Stimulated activated CD4-positive, alpha-beta T cell treated with anti-CD3 and anti-CD28 coated beads, Interleukin-1b, Interleukin-23, amount 100 ng/mL, for 24 hours (primary cell): ENCODE measurements at regions not wholly inside any gene's neighbourhood (a gene's known extent, or its start where the extent isn't known, plus 50 kb on each side); places are given as distances from the start of the nearest gene placed in this dataset.

ENCODE experiments used
- DNase-seq, 4 experiments: peaks; one replicate each; pipeline ENCODE4 v3.0.0-alpha.2; 2020; ENCODE audit warnings: low read depth in 4 of 4, low spot score in 1 of 4

- no peak for DNase-seq
These were observed 1326.0 kb upstream of the FLRT2 start for GRCh38 chr14:84203896-84204295.

- DNase-seq = no peak
These were observed 1321.5 kb upstream of the FLRT2 start for GRCh38 chr14:84208451-84208850.

GRCh38 chr14:84209031-84209430 is 1320.9 kb upstream of the FLRT2 start:
- no peak for DNase-seq

GRCh38 chr14:84217066-84217465 is 1312.9 kb upstream of the FLRT2 start:
- DNase-seq = no peak

GRCh38 chr14:84225268-84225667 is 1304.7 kb upstream of the FLRT2 start:
- no peak for DNase-seq

GRCh38 chr14:84228702-84229101 is 1301.2 kb upstream of the FLRT2 start:
- no peak for DNase-seq

GRCh38 chr14:84234281-84234680 is 1295.7 kb upstream of the FLRT2 start:
- no peak for DNase-seq

- no peak for DNase-seq
These were observed 1293.7 kb upstream of the FLRT2 start for GRCh38 chr14:84236290-84236689.

- DNase-seq = no peak
These were observed 1292.1 kb upstream of the FLRT2 start for GRCh38 chr14:84237881-84238280.

GRCh38 chr14:84247693-84248092 is 1282.3 kb upstream of the FLRT2 start:
- no peak for DNase-seq

- no peak for DNase-seq
These were observed 1279.1 kb upstream of the FLRT2 start for GRCh38 chr14:84250893-84251292.

GRCh38 chr14:84251411-84252115 is 1278.4 kb upstream of the FLRT2 start:
- no peak for DNase-seq

- no peak for DNase-seq
These were observed 1277.2 kb upstream of the FLRT2 start for GRCh38 chr14:84252706-84253105.

- no peak for DNase-seq
These were observed 1276.6 kb upstream of the FLRT2 start for GRCh38 chr14:84253326-84253725.

- no peak for DNase-seq
These were observed 1275.7 kb upstream of the FLRT2 start for GRCh38 chr14:84254290-84254689.

GRCh38 chr14:84262932-84263331 is 1267.0 kb upstream of the FLRT2 start:
- DNase-seq = no peak

- no peak for DNase-seq
These were observed 1257.6 kb upstream of the FLRT2 start for GRCh38 chr14:84272290-84272721.

GRCh38 chr14:84273181-84273580 is 1256.8 kb upstream of the FLRT2 start:
- DNase-seq = no peak

- DNase-seq = no peak
These were observed 1247.3 kb upstream of the FLRT2 start for GRCh38 chr14:84282618-84283017.

GRCh38 chr14:84288781-84289180 is 1241.2 kb upstream of the FLRT2 start:
- no peak for DNase-seq

GRCh38 chr14:84298663-84299195 is 1231.2 kb upstream of the FLRT2 start:
- DNase-seq = no peak

- no peak for DNase-seq
These were observed 1226.8 kb upstream of the FLRT2 start for GRCh38 chr14:84303140-84303539.

GRCh38 chr14:84312551-84312950 is 1217.4 kb upstream of the FLRT2 start:
- DNase-seq = no peak
